Astrocyte (in vitro differentiated cells and primary cell): ENCODE measurements at regions not wholly inside any gene's neighbourhood (a gene's known extent, or its start where the extent isn't known, plus 50 kb on each side); places are given as distances from the start of the nearest gene placed in this dataset.

ENCODE experiments used
- DNase-seq: peaks from one replicate; pipeline ENCODE4 v3.0.0-alpha.2; 2010; ENCODE audit warnings: low read depth
- FAIRE-seq: peaks from 2 replicates; lab custom pipeline; 2011; peaks lifted over from hg19 to GRCh38; lab: Jason Lieb, UNC
- H2AFZ ChIP-seq: 2 replicates; pipeline ENCODE4 v1.6.0; 2012; ENCODE audit warnings: low read depth, low read length, inconsistent platforms
- H3K27ac ChIP-seq: 2 replicates; pipeline ENCODE4 v1.5.1; 2011; ENCODE audit warnings: low read depth, low read length, inconsistent platforms
- H3K27me3 ChIP-seq: 2 replicates; pipeline ENCODE4 v1.6.0; 2011; ENCODE audit warnings: low read length, inconsistent platforms; ENCODE audit not compliant: insufficient read depth
- H3K36me3 ChIP-seq: 2 replicates; pipeline ENCODE4 v1.5.1; 2011; ENCODE audit warnings: low read length, inconsistent platforms; ENCODE audit not compliant: insufficient read depth
- H3K4me1 ChIP-seq: 2 replicates; pipeline ENCODE4 v1.5.1; 2011; ENCODE audit warnings: low read length, inconsistent platforms; ENCODE audit not compliant: insufficient read depth
- H3K4me2 ChIP-seq: 2 replicates; pipeline ENCODE4 v1.6.0; 2012; ENCODE audit warnings: low read length, inconsistent platforms
- H3K4me3 ChIP-seq: 2 replicates; pipeline ENCODE4 v1.5.1; 2011; ENCODE audit warnings: low read depth, mild to moderate bottlenecking, low read length, inconsistent platforms; ENCODE audit not compliant: insufficient read depth
- H3K79me2 ChIP-seq: 2 replicates; pipeline ENCODE4 v1.6.0; 2012; ENCODE audit warnings: mild to moderate bottlenecking, low read length, inconsistent platforms; ENCODE audit not compliant: insufficient read depth
- H3K9ac ChIP-seq: 2 replicates; pipeline ENCODE4 v1.6.0; 2012; ENCODE audit warnings: mild to moderate bottlenecking, low read length, inconsistent platforms
- H3K9me3 ChIP-seq: 2 replicates; pipeline ENCODE4 v1.5.1; 2012; ENCODE audit warnings: low read depth, mild to moderate bottlenecking, low read length, inconsistent platforms; ENCODE audit not compliant: insufficient read depth
- H4K20me1 ChIP-seq: 2 replicates; pipeline ENCODE4 v1.6.0; 2012; ENCODE audit warnings: low read length, inconsistent platforms; ENCODE audit not compliant: insufficient read depth
- H3K27ac Mint-ChIP-seq: one replicate; pipeline ENCODE4 v1.8.0; 2021; ENCODE audit warnings: mild to moderate bottlenecking, mixed read lengths; ENCODE audit not compliant: unreplicated experiment
- H3K27me3 Mint-ChIP-seq: one replicate; pipeline ENCODE4 v1.8.0; 2021; ENCODE audit warnings: low read depth, mixed read lengths; ENCODE audit not compliant: unreplicated experiment
- H3K36me3 Mint-ChIP-seq: one replicate; pipeline ENCODE4 v1.8.0; 2021; ENCODE audit warnings: low read depth, mixed read lengths; ENCODE audit not compliant: unreplicated experiment
- H3K4me1 Mint-ChIP-seq: one replicate; pipeline ENCODE4 v1.8.0; 2021; ENCODE audit warnings: low read depth, mixed read lengths; ENCODE audit not compliant: unreplicated experiment
- H3K4me3 Mint-ChIP-seq: one replicate; pipeline ENCODE4 v1.8.0; 2021; ENCODE audit warnings: mild to moderate bottlenecking, moderate library complexity, mixed read lengths; ENCODE audit not compliant: unreplicated experiment
- H3K9me3 Mint-ChIP-seq: one replicate; pipeline ENCODE4 v1.8.0; 2021; ENCODE audit warnings: mild to moderate bottlenecking, mixed read lengths; ENCODE audit not compliant: unreplicated experiment
- EZH2 ChIP-seq: IDR thresholded peaks from 2 replicates; pipeline ENCODE4 v1.6.1; 2012; ENCODE audit warnings: mild to moderate bottlenecking, low read length, inconsistent platforms; ENCODE audit not compliant: insufficient read depth
- TF ChIP-seq, protein P1 (sequence below): IDR thresholded peaks from 2 replicates; pipeline ENCODE4 v1.5.1; 2011; ENCODE audit warnings: low read depth, mild to moderate bottlenecking, inconsistent platforms, low read length, moderate library complexity; ENCODE audit not compliant: insufficient read depth

- Histone ChIP-seq H2AFZ (no peak overlapping the region), H3K79me2 (no peaks in the 10 kb centered on the region), H3K9me3 (no peaks in the 10 kb centered on the region), H3K9ac (no peak overlapping the region), H3K36me3 (no peaks in the 10 kb centered on the region), H4K20me1 (no peaks in the 10 kb centered on the region), H3K4me3 (no peak overlapping the region), H3K27me3 (no peaks in the 10 kb centered on the region), H3K4me2 (no peak overlapping the region), H3K27ac (no peak overlapping the region), H3K4me1 (peaks cover 3% of the 10 kb centered on the region)
- TF ChIP-seq, protein P1, sequence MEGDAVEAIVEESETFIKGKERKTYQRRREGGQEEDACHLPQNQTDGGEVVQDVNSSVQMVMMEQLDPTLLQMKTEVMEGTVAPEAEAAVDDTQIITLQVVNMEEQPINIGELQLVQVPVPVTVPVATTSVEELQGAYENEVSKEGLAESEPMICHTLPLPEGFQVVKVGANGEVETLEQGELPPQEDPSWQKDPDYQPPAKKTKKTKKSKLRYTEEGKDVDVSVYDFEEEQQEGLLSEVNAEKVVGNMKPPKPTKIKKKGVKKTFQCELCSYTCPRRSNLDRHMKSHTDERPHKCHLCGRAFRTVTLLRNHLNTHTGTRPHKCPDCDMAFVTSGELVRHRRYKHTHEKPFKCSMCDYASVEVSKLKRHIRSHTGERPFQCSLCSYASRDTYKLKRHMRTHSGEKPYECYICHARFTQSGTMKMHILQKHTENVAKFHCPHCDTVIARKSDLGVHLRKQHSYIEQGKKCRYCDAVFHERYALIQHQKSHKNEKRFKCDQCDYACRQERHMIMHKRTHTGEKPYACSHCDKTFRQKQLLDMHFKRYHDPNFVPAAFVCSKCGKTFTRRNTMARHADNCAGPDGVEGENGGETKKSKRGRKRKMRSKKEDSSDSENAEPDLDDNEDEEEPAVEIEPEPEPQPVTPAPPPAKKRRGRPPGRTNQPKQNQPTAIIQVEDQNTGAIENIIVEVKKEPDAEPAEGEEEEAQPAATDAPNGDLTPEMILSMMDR = no peak
- TF ChIP-seq EZH2 = no peak
- Mint-ChIP-seq H3K9me3 (no peaks in the 10 kb centered on the region), H3K36me3 (no peaks in the 10 kb centered on the region), H3K27me3 (no peaks in the 10 kb centered on the region), H3K4me1 (peaks cover 10% of the 10 kb centered on the region), H3K27ac (no peak overlapping the region), H3K4me3 (no peak overlapping the region)
- FAIRE-seq (no peak), DNase-seq (no peak)
Measured at GRCh38 chr9:115533511-115533910, 415.6 kb upstream of the TNC start.

GRCh38 chr9:115540091-115540490 lies 422.1 kb upstream of the TNC start:
- H3K9ac ChIP-seq = no peak overlapping the region
- H3K9me3 Mint-ChIP-seq = no peaks in the 10 kb centered on the region
- no peaks in the 10 kb centered on the region for H3K36me3 Mint-ChIP-seq
- no peak overlapping the region for H3K4me3 Mint-ChIP-seq
- H2AFZ ChIP-seq = no peak overlapping the region
- H3K4me1 ChIP-seq = no peaks in the 10 kb centered on the region
- peaks cover 7% of the 10 kb centered on the region for H3K4me1 Mint-ChIP-seq
- FAIRE-seq = no peak
- no peak overlapping the region for H3K27ac Mint-ChIP-seq
- peak; percentile 49 for DNase-seq
- H3K4me3 ChIP-seq = no peak overlapping the region
- no peaks in the 10 kb centered on the region for H4K20me1 ChIP-seq
- H3K4me2 ChIP-seq = no peak overlapping the region
- H3K27me3 ChIP-seq = no peaks in the 10 kb centered on the region
- no peak overlapping the region for H3K27ac ChIP-seq
- H3K79me2 ChIP-seq = no peaks in the 10 kb centered on the region
- H3K27me3 Mint-ChIP-seq = peaks cover 2% of the 10 kb centered on the region
- no peaks in the 10 kb centered on the region for H3K36me3 ChIP-seq
- no peaks in the 10 kb centered on the region for H3K9me3 ChIP-seq
- TF ChIP-seq EZH2 = no peak
- TF ChIP-seq, protein P1 = no peak

- Mint-ChIP-seq H3K36me3 (no peaks in the 10 kb centered on the region), H3K27me3 (peaks cover 2% of the 10 kb centered on the region), H3K9me3 (peaks cover 2% of the 10 kb centered on the region), H3K4me3 (no peak overlapping the region), H3K4me1 (peaks cover 9% of the 10 kb centered on the region), H3K27ac (no peak overlapping the region)
- H3K36me3 ChIP-seq = no peaks in the 10 kb centered on the region
- no peak overlapping the region for H3K9ac ChIP-seq
- no peak overlapping the region for H2AFZ ChIP-seq
- no peaks in the 10 kb centered on the region for H3K27me3 ChIP-seq
- TF ChIP-seq, protein P1 = no peak
- TF ChIP-seq EZH2 = no peak
- no peak for DNase-seq
- H3K79me2 ChIP-seq = no peaks in the 10 kb centered on the region
- FAIRE-seq = no peak
- no peaks in the 10 kb centered on the region for H3K9me3 ChIP-seq
- H3K4me3 ChIP-seq = no peak overlapping the region
- H4K20me1 ChIP-seq = no peaks in the 10 kb centered on the region
- H3K4me1 ChIP-seq = no peaks in the 10 kb centered on the region
- no peak overlapping the region for H3K27ac ChIP-seq
- H3K4me2 ChIP-seq = no peak overlapping the region
Measured at GRCh38 chr9:115543511-115543910, 425.6 kb upstream of the TNC start.
